ENCODE measurements at regions not wholly inside any gene's neighbourhood (a gene's known extent, or its start where the extent isn't known, plus 50 kb on each side); places are given as distances from the start of the nearest gene placed in this dataset.

DNA sequence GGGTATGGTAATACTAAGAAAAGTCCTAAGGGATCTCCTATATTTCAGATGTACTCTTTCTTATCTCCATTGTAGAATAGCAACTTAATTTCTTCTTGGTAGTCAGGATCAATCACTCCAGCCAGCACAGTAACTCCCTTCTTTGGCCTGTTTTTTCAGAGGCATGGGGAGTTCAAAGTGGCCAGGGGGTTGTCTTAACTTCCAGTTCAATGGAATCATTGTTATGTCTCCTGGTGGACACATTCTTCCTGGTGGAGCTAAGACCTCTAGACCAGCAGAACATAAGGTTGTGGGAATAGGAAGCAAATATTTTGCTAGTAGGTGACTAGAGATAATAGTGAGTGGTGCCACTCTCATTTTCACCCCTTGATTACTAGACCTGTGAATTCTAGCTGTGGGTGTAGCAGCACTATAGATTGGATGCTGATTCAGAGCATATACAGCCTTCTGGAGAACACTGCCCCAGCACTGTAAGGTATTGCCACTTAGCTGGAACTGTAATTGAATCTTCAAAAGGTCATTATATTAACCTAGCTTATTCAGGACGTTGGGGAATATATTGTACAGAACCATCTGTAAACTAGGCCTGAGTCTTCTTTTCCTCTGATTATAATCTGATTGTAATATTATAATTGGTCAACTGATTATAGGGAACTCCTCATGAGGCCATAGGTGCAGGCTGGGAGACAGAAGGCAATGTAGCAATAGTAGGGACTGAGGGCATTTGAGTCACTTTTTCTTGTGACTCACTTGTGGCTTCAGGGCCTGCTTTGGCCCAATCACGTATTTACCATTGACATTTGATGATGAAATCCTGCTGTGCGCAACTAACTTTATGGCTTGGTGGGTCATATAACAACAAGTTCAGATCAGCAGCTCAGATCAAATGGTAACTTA is 60.2 kb upstream of the ATP2B1 start:
- TF ChIP-seq, protein P1, sequence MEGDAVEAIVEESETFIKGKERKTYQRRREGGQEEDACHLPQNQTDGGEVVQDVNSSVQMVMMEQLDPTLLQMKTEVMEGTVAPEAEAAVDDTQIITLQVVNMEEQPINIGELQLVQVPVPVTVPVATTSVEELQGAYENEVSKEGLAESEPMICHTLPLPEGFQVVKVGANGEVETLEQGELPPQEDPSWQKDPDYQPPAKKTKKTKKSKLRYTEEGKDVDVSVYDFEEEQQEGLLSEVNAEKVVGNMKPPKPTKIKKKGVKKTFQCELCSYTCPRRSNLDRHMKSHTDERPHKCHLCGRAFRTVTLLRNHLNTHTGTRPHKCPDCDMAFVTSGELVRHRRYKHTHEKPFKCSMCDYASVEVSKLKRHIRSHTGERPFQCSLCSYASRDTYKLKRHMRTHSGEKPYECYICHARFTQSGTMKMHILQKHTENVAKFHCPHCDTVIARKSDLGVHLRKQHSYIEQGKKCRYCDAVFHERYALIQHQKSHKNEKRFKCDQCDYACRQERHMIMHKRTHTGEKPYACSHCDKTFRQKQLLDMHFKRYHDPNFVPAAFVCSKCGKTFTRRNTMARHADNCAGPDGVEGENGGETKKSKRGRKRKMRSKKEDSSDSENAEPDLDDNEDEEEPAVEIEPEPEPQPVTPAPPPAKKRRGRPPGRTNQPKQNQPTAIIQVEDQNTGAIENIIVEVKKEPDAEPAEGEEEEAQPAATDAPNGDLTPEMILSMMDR (IDR thresholded peaks at IDR 0.05), result no peak
- no peak for TF ChIP-seq POLR2A (IDR thresholded peaks at IDR 0.05)

All from vagina (tissue), 2 donors.